GM12878 (cell line): ENCODE measurements at regions not wholly inside any gene's neighbourhood (a gene's known extent, or its start where the extent isn't known, plus 50 kb on each side); places are given as distances from the start of the nearest gene placed in this dataset.

Experiments used
- ATAC-seq: fragments of 200-7000 bp; cut with Tn5 transposase; 3 replicates; pipeline ENCODE4 v1.9.1; 2020; ENCODE audit warnings: mild to moderate bottlenecking, moderate library complexity
- BruUV-seq: library from RNA; stranded (reverse); fragments of 400-500 nt; replicated peaks from 2 replicates; lab custom pipeline; 2021; lab: Mats Ljungman, UMichigan
- CTCF ChIA-PET: fragments of 300-600 bp; sonication (Branson Sonifier 250); formaldehyde crosslinking; extraction: SDS; loops from one replicate; lab custom pipeline; 2021; ENCODE audit warnings: inconsistent platforms; lab: Yijun Ruan, JAX
- POLR2A ChIA-PET: fragments of 350-600 bp; formaldehyde crosslinking; extraction: SDS; loops from one replicate; lab custom pipeline; 2021; ENCODE audit warnings: inconsistent platforms; lab: Charles Lee
- RAD21 ChIA-PET: fragments of 300-600 bp; sonication (Branson Sonifier 250); formaldehyde crosslinking; loops from one replicate; lab custom pipeline; 2023; ENCODE audit warnings: antibody characterized with exemption; ENCODE audit not compliant: unreplicated experiment; lab: Charles Lee
- SMC1A ChIA-PET: fragments of 300-600 bp; sonication (Branson Sonifier 250); formaldehyde crosslinking; loops from one replicate; lab custom pipeline; 2023; ENCODE audit not compliant: unreplicated experiment, uncharacterized antibody; lab: Charles Lee
- DNase-seq: peaks from one replicate; pipeline ENCODE4 v3.0.0-alpha.2; 2011; ENCODE audit warnings: low read depth, low spot score
- FAIRE-seq: peaks from 3 replicates; lab custom pipeline; 2011; peaks lifted over from hg19 to GRCh38; lab: Jason Lieb, UNC
- H2AFZ ChIP-seq: 2 replicates; pipeline ENCODE4 v1.6.0; 2011; ENCODE audit warnings: low read depth, low read length, control low read depth; ENCODE audit not compliant: control insufficient read depth
- H3K27ac ChIP-seq: 2 replicates; pipeline ENCODE4 v1.5.1; 2011; ENCODE audit warnings: control low read depth; ENCODE audit not compliant: control insufficient read depth, insufficient read depth
- H3K27me3 ChIP-seq, 2 experiments: replicated peaks in 1 of 2; 2 replicates each; pipeline versions ENCODE4 v1.6.0 to v1.6.1; 2011; ENCODE audit warnings: low read length in 1 of 2; ENCODE audit not compliant: control insufficient read depth in 2 of 2, insufficient read depth in 2 of 2
- H3K36me3 ChIP-seq, 2 experiments: 2 replicates each; pipeline ENCODE4 v1.5.1; 2011; ENCODE audit warnings: low read length in 1 of 2; ENCODE audit not compliant: control insufficient read depth in 2 of 2, insufficient read depth in 2 of 2
- H3K4me1 ChIP-seq: 2 replicates; pipeline ENCODE4 v1.6.1; 2011; ENCODE audit warnings: mild to moderate bottlenecking, low read length, moderate library complexity, mixed read lengths; ENCODE audit not compliant: control insufficient read depth, insufficient read depth
- H3K4me2 ChIP-seq: 2 replicates; pipeline ENCODE4 v1.6.0; 2011; ENCODE audit warnings: control low read depth; ENCODE audit not compliant: control insufficient read depth, insufficient read depth
- H3K4me3 ChIP-seq: fragments of 200-600 bp; sonication (generic); 2 replicates; pipeline ENCODE4 v1.5.1; 2016
- H3K79me2 ChIP-seq: 2 replicates; pipeline ENCODE4 v1.6.0; 2011; ENCODE audit warnings: low read length; ENCODE audit not compliant: control insufficient read depth, insufficient read depth
- H3K9ac ChIP-seq: 2 replicates; pipeline ENCODE4 v1.8.0; 2011; ENCODE audit warnings: low read length, control low read depth, mixed read lengths; ENCODE audit not compliant: control insufficient read depth, insufficient read depth
- H3K9me3 ChIP-seq: replicated peaks from 3 replicates; pipeline ENCODE4 v1.5.1; 2011; ENCODE audit warnings: mild to moderate bottlenecking, low read length; ENCODE audit not compliant: control insufficient read depth, insufficient read depth
- H4K20me1 ChIP-seq: 2 replicates; pipeline ENCODE4 v1.6.0; 2011; ENCODE audit not compliant: control insufficient read depth, insufficient read depth
- IKZF2 ChIP-seq, 2 experiments: fragments of 450-650 bp; IDR thresholded peaks; 2 replicates each; pipeline ENCODE4 v1.6.1; 2017; ENCODE audit warnings: mild to moderate bottlenecking in 2 of 2, moderate library complexity in 2 of 2
- NFYA ChIP-seq: IDR thresholded peaks from 2 replicates; pipeline ENCODE4 v1.6.1; 2011; ENCODE audit warnings: low read depth, mild to moderate bottlenecking, low read length, improper control_type of control experiment, borderline replicate concordance
- NFYB ChIP-seq: IDR thresholded peaks from 2 replicates; pipeline ENCODE4 v1.6.1; 2011; ENCODE audit warnings: low read depth, mild to moderate bottlenecking, low read length, improper control_type of control experiment, moderate library complexity; ENCODE audit not compliant: insufficient read depth
- POLR2A ChIP-seq: IDR thresholded peaks from 2 replicates; pipeline ENCODE4 v1.6.1; 2011; ENCODE audit warnings: low read depth, mild to moderate bottlenecking, low read length
- RAD21 ChIP-seq: IDR thresholded peaks from 2 replicates; pipeline ENCODE4 v1.6.1; 2011; ENCODE audit warnings: mild to moderate bottlenecking, low read depth, low read length, moderate library complexity; ENCODE audit not compliant: insufficient read depth
- SIN3A ChIP-seq: IDR thresholded peaks from 2 replicates; pipeline ENCODE4 v1.6.1; 2012; ENCODE audit warnings: low read depth, low read length, improper control_type of control experiment
- SMC3 ChIP-seq: IDR thresholded peaks from 2 replicates; pipeline ENCODE4 v1.6.1; 2011; ENCODE audit warnings: low read length, improper control_type of control experiment, borderline replicate concordance
- WGBS: methylation state at CpG from one replicate; pipeline ENCODE4 v1.1.6; 2016; ENCODE audit warnings: low lambda C conversion rate; ENCODE audit not compliant: insufficient replicate concordance, insufficient coverage; ENCODE audit errors: missing lambda C conversion rate; 5-methylcytosine and 5-hydroxymethylcytosine counted together
- in situ Hi-C: fragments of 300-500 bp; cut with MboI; formaldehyde crosslinking; loops from 9 replicates; pipeline ENCODE4 v1.14.3; 2018; ENCODE audit warnings: mixed read lengths
- intact Hi-C: fragments of 100-400 bp; cut with micrococcal nuclease; formaldehyde crosslinking; loops from one replicate; pipeline ENCODE4 v1.14.2; 2022; ENCODE audit not compliant: unreplicated experiment

DNA sequence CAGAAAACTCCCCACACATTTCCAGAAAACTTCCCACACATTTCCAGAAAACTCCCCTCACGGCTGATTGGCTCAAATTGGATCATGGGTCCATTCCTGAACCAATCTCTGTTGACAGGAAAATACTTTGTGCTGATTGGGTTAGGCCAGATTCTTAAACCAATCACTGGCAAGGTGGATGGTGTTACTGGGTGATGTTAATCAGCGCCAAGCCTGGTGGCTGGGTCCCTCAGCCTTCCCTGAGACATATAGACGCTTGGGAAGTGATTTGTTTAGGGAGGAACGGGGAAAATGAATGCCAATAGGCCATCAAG is 199.4 kb upstream of the UBE2E2 start:
- BruUV-seq = no TSS peak
- WGBS = 34% methylated on average over 4 of the region's 4 CpGs
- no peaks in the 10 kb centered on the region for H3K9me3 ChIP-seq
- H3K79me2 ChIP-seq = no peaks in the 10 kb centered on the region
- no peaks in the 10 kb centered on the region for H3K36me3 ChIP-seq
- intact Hi-C loops = no loop called here
- no peak overlapping the region for H3K4me3 ChIP-seq
- FAIRE-seq (no peak), DNase-seq (no peak), ATAC-seq (no peak)
- CTCF ChIA-PET = no interaction called here
- H2AFZ ChIP-seq = no peak overlapping the region
- RAD21 ChIA-PET = no interaction called here
- no peak overlapping the region for H3K27ac ChIP-seq
- SMC1A ChIA-PET = interaction anchor here (1.4 kb wide), 1 partner anchor 11 kb away, joined by 3 read pairs; no protein-coding TSS in a partner anchor
- in situ Hi-C loops = no loop called here
- H4K20me1 ChIP-seq = no peaks in the 10 kb centered on the region
- H3K27me3 ChIP-seq = no peaks in the 10 kb centered on the region
- H3K4me2 ChIP-seq = no peak overlapping the region
- no peak for TF ChIP-seq POLR2A
- TF ChIP-seq NFYB = 0 out of 2 replicates have a peak, but pooled peaks have one; percentile 63
- H3K9ac ChIP-seq = no peak overlapping the region
- POLR2A ChIA-PET = no interaction called here
- no peaks in the 10 kb centered on the region for H3K4me1 ChIP-seq

DNA sequence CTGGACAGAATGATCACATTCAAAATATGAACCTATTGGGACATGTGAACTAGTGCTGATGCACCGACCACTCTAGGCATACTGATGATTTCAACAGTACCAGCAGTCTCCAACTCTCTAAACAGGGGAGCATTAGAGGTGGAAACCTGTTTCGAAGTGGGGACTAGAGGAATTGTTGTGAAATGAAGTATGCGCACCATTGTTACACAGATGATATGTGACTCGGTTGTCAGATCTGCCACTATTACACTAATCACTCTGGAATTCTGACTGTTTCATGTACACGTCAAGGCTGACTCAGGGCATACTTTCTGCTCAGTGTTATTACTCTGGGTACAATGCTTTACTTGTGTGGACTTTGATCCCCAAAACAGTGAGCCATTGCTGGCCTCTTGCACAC is 198.2 kb upstream of the UBE2E2 start:
- intact Hi-C loops = no loop called here
- Histone ChIP-seq H3K79me2 (no peaks in the 10 kb centered on the region), H3K27ac (no peak overlapping the region), H3K9ac (no peak overlapping the region), H2AFZ (no peak overlapping the region), H3K9me3 (no peaks in the 10 kb centered on the region), H3K4me3 (no peak overlapping the region), H3K27me3 (no peaks in the 10 kb centered on the region), H3K36me3 (no peaks in the 10 kb centered on the region), H3K4me2 (no peak overlapping the region), H4K20me1 (no peaks in the 10 kb centered on the region), H3K4me1 (no peaks in the 10 kb centered on the region)
- ChIA-PET CTCF (no interaction called here), RAD21 (no interaction called here), SMC1A (interaction anchor here (1.4 kb wide), 1 partner anchor 10 kb away, joined by 3 read pairs; no protein-coding TSS in a partner anchor), POLR2A (no interaction called here)
- no peak for FAIRE-seq
- no peak for DNase-seq
- TF ChIP-seq NFYA (no peak), SIN3A (no peak), RAD21 (no peak), SMC3 (no peak), IKZF2 (IDR thresholded peaks at IDR 0.05) (no peak)
- no TSS peak for BruUV-seq
- ATAC-seq = no peak
- WGBS = 43% methylated on average over 5 of the region's 5 CpGs
- in situ Hi-C loops = no loop called here
